A549 (cell line): ENCODE measurements at regions not wholly inside any gene's neighbourhood (a gene's known extent, or its start where the extent isn't known, plus 50 kb on each side); places are given as distances from the start of the nearest gene placed in this dataset.

Source experiments
- EP300 ChIP-seq, 2 experiments: fragments of >200 bp; sonication (Bioruptor Twin); formaldehyde crosslinking; IDR thresholded peaks; 2 replicates in 1 of 2; 3 replicates in 1 of 2; pipeline ENCODE4 v1.6.1; 2016 to 2017
- JUN ChIP-seq, 2 experiments: fragments of >200 bp; sonication (Bioruptor Twin); formaldehyde crosslinking; IDR thresholded peaks; 2 replicates in 1 of 2; 3 replicates in 1 of 2; pipeline ENCODE4 v1.6.1; 2016 to 2017
- NR3C1 ChIP-seq: fragments of >200 bp; sonication (Bioruptor Twin); formaldehyde crosslinking; IDR thresholded peaks from 3 replicates; pipeline ENCODE4 v1.6.1; 2017
- POLR2A ChIP-seq: IDR thresholded peaks from 2 replicates; pipeline ENCODE4 v1.6.1; 2012; ENCODE audit warnings: mild to moderate bottlenecking, low read length
- POLR2AphosphoS2 ChIP-seq: conservative IDR thresholded peaks from 2 replicates; pipeline ENCODE4 v1.6.1; 2012; ENCODE audit warnings: low read length, improper control_type of control experiment, inconsistent platforms
- RNF2 ChIP-seq: fragments of 200-600 bp; sonication (generic); IDR thresholded peaks from 2 replicates; pipeline ENCODE4 v1.6.1; 2016; ENCODE audit warnings: low read depth, mild to moderate bottlenecking, antibody characterized with exemption, moderate library complexity, borderline replicate concordance
- SMC3 ChIP-seq: fragments of >200 bp; sonication (Bioruptor Twin); formaldehyde crosslinking; IDR thresholded peaks from 3 replicates; pipeline ENCODE4 v1.6.1; 2018; ENCODE audit warnings: inconsistent platforms
- TF ChIP-seq, protein P1 (sequence below): fragments of 200-600 bp; sonication (generic); IDR thresholded peaks from 2 replicates; pipeline ENCODE4 v1.6.1; 2016; ENCODE audit warnings: antibody characterized with exemption, mild to moderate bottlenecking, moderate library complexity
- TF ChIP-seq, protein P2 (sequence below): IDR thresholded peaks from 2 replicates; pipeline ENCODE4 v1.6.1; 2012
- TF ChIP-seq, protein P3 (sequence below): fragments of >200 bp; sonication (Bioruptor Twin); formaldehyde crosslinking; IDR thresholded peaks from 3 replicates; pipeline ENCODE4 v1.5.1; 2016
- TF ChIP-seq, protein P4 (sequence below): fragments of 250-450 bp; sonication (Bioruptor Pico); IDR thresholded peaks from 2 replicates; pipeline ENCODE4 v1.5.0; 2021; ENCODE audit warnings: mild to moderate bottlenecking, moderate library complexity, borderline replicate concordance

DNA sequence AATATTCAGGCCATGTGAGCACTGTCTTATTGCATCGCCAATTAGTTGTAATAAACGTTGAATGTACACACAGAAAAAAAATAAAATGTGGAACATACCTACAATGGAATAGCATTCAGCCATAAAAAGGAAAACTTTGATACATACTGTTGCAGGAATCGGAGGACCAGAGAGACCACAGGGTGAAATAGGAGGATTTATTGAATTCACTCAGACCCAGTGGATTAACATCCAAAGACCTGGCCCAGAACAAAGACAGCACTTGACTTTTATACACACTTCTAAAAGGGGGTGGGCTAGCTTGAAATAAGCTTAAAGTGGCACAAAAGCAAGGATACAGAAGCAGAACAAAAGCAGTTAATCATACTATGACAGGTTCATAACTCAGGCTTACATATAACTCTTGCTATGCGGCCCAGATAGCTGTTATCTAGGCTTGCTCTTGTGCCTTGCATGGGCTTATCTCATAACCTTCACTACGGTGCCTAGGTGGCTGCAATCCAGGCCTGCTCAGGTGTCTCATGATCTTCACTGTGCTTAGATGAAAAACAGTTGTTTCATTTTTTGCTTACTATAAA lies 292.2 kb upstream of the TAC1 start:
- TF ChIP-seq, protein P1, sequence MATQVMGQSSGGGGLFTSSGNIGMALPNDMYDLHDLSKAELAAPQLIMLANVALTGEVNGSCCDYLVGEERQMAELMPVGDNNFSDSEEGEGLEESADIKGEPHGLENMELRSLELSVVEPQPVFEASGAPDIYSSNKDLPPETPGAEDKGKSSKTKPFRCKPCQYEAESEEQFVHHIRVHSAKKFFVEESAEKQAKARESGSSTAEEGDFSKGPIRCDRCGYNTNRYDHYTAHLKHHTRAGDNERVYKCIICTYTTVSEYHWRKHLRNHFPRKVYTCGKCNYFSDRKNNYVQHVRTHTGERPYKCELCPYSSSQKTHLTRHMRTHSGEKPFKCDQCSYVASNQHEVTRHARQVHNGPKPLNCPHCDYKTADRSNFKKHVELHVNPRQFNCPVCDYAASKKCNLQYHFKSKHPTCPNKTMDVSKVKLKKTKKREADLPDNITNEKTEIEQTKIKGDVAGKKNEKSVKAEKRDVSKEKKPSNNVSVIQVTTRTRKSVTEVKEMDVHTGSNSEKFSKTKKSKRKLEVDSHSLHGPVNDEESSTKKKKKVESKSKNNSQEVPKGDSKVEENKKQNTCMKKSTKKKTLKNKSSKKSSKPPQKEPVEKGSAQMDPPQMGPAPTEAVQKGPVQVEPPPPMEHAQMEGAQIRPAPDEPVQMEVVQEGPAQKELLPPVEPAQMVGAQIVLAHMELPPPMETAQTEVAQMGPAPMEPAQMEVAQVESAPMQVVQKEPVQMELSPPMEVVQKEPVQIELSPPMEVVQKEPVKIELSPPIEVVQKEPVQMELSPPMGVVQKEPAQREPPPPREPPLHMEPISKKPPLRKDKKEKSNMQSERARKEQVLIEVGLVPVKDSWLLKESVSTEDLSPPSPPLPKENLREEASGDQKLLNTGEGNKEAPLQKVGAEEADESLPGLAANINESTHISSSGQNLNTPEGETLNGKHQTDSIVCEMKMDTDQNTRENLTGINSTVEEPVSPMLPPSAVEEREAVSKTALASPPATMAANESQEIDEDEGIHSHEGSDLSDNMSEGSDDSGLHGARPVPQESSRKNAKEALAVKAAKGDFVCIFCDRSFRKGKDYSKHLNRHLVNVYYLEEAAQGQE: no peak
- TF ChIP-seq EP300 (IDR thresholded peaks at IDR 0.05) (no peak), JUN (IDR thresholded peaks at IDR 0.05) (no peak), POLR2A (no peak), POLR2AphosphoS2 (no peak), NR3C1 (no peak), SMC3 (no peak), RNF2 (no peak)
- TF ChIP-seq, protein P2, sequence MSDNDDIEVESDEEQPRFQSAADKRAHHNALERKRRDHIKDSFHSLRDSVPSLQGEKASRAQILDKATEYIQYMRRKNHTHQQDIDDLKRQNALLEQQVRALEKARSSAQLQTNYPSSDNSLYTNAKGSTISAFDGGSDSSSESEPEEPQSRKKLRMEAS: no peak
- TF ChIP-seq, protein P3, sequence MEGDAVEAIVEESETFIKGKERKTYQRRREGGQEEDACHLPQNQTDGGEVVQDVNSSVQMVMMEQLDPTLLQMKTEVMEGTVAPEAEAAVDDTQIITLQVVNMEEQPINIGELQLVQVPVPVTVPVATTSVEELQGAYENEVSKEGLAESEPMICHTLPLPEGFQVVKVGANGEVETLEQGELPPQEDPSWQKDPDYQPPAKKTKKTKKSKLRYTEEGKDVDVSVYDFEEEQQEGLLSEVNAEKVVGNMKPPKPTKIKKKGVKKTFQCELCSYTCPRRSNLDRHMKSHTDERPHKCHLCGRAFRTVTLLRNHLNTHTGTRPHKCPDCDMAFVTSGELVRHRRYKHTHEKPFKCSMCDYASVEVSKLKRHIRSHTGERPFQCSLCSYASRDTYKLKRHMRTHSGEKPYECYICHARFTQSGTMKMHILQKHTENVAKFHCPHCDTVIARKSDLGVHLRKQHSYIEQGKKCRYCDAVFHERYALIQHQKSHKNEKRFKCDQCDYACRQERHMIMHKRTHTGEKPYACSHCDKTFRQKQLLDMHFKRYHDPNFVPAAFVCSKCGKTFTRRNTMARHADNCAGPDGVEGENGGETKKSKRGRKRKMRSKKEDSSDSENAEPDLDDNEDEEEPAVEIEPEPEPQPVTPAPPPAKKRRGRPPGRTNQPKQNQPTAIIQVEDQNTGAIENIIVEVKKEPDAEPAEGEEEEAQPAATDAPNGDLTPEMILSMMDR: no peak
- TF ChIP-seq, protein P4, sequence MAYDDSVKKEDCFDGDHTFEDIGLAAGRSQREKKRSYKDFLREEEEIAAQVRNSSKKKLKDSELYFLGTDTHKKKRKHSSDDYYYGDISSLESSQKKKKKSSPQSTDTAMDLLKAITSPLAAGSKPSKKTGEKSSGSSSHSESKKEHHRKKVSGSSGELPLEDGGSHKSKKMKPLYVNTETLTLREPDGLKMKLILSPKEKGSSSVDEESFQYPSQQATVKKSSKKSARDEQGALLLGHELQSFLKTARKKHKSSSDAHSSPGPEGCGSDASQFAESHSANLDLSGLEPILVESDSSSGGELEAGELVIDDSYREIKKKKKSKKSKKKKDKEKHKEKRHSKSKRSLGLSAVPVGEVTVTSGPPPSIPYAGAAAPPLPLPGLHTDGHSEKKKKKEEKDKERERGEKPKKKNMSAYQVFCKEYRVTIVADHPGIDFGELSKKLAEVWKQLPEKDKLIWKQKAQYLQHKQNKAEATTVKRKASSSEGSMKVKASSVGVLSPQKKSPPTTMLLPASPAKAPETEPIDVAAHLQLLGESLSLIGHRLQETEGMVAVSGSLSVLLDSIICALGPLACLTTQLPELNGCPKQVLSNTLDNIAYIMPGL (CRISPR knock-in tag): no peak
